GM23338 (cell line): ENCODE measurements at regions not wholly inside any gene's neighbourhood (a gene's known extent, or its start where the extent isn't known, plus 50 kb on each side); places are given as distances from the start of the nearest gene placed in this dataset.

Experiments used
- CREB1 ChIP-seq: fragments of 250-450 bp; sonication (Bioruptor Pico); IDR thresholded peaks from 2 replicates; pipeline ENCODE4 v1.5.0; 2020; ENCODE audit warnings: low read depth, mild to moderate bottlenecking, moderate library complexity
- EZH2 ChIP-seq: fragments of 200-600 bp; sonication (generic); IDR thresholded peaks from one replicate; pipeline ENCODE4 v1.8.0; 2017; ENCODE audit warnings: antibody characterized with exemption, mild to moderate bottlenecking, low read depth; ENCODE audit not compliant: unreplicated experiment
- EZH2phosphoT487 ChIP-seq: fragments of 200-600 bp; sonication (generic); IDR thresholded peaks from one replicate; pipeline ENCODE4 v1.8.1; 2018; ENCODE audit warnings: antibody characterized with exemption; ENCODE audit not compliant: unreplicated experiment
- JUNB ChIP-seq: IDR thresholded peaks from one replicate; pipeline ENCODE4 v1.6.1; 2016; ENCODE audit warnings: antibody characterized with exemption; ENCODE audit not compliant: unreplicated experiment
- POLR2AphosphoS5 ChIP-seq: IDR thresholded peaks from 2 replicates; pipeline ENCODE4 v1.6.1; 2016; ENCODE audit warnings: antibody characterized with exemption, low read depth
- ZNF331 ChIP-seq: fragments of 250-450 bp; sonication (Bioruptor Pico); IDR thresholded peaks from 2 replicates; pipeline ENCODE4 v1.5.0; 2020; ENCODE audit warnings: low read depth, mild to moderate bottlenecking, moderate library complexity
- TF ChIP-seq, protein P1 (sequence below), 2 experiments: fragments of 200-600 bp in 1 of 2; sonication (generic) in 1 of 2; conservative IDR thresholded peaks; 2 replicates each; pipeline versions ENCODE4 v1.5.1 to v1.6.1; 2016 to 2017; ENCODE audit warnings: antibody characterized with exemption in 2 of 2, low read depth in 2 of 2, mild to moderate bottlenecking in 2 of 2, moderate library complexity in 1 of 2
- TF ChIP-seq, protein P2 (sequence below): IDR thresholded peaks from one replicate; pipeline ENCODE4 v1.6.1; 2018; ENCODE audit warnings: antibody characterized with exemption; ENCODE audit not compliant: unreplicated experiment
- TF ChIP-seq, protein P3 (sequence below): IDR thresholded peaks from 2 replicates; pipeline ENCODE4 v1.6.1; 2016; ENCODE audit warnings: antibody characterized with exemption

DNA sequence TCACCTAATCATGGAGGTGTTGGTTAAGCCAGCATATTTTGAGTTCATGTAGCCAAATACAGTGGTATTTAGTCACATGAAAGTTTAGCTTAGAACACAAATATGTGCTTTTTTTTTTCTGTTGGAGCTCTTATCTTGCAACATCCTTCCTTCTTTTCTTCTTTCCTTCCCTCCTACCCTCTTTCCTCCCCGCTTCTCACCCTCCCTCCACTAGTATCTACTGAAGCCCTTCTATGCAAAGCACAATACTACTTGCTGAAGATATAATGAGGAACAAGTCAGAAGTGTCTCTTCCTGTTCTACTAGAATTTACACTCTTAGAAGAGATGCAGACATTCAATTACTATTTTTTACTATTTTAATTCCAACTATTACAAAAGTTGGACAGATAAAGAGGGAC lies 105.0 kb upstream of the ITGA4 start:
- TF ChIP-seq, protein P1, sequence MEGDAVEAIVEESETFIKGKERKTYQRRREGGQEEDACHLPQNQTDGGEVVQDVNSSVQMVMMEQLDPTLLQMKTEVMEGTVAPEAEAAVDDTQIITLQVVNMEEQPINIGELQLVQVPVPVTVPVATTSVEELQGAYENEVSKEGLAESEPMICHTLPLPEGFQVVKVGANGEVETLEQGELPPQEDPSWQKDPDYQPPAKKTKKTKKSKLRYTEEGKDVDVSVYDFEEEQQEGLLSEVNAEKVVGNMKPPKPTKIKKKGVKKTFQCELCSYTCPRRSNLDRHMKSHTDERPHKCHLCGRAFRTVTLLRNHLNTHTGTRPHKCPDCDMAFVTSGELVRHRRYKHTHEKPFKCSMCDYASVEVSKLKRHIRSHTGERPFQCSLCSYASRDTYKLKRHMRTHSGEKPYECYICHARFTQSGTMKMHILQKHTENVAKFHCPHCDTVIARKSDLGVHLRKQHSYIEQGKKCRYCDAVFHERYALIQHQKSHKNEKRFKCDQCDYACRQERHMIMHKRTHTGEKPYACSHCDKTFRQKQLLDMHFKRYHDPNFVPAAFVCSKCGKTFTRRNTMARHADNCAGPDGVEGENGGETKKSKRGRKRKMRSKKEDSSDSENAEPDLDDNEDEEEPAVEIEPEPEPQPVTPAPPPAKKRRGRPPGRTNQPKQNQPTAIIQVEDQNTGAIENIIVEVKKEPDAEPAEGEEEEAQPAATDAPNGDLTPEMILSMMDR (conservative IDR thresholded peaks at IDR 0.05; ENCODE audit: low read depth in 2 of 2), result no peak
- TF ChIP-seq POLR2AphosphoS5 (no peak), JUNB (no peak), EZH2 (no peak), EZH2phosphoT487 (no peak), CREB1 (CRISPR knock-in tag) (no peak), ZNF331 (CRISPR knock-in tag) (no peak)
- TF ChIP-seq, protein P2, sequence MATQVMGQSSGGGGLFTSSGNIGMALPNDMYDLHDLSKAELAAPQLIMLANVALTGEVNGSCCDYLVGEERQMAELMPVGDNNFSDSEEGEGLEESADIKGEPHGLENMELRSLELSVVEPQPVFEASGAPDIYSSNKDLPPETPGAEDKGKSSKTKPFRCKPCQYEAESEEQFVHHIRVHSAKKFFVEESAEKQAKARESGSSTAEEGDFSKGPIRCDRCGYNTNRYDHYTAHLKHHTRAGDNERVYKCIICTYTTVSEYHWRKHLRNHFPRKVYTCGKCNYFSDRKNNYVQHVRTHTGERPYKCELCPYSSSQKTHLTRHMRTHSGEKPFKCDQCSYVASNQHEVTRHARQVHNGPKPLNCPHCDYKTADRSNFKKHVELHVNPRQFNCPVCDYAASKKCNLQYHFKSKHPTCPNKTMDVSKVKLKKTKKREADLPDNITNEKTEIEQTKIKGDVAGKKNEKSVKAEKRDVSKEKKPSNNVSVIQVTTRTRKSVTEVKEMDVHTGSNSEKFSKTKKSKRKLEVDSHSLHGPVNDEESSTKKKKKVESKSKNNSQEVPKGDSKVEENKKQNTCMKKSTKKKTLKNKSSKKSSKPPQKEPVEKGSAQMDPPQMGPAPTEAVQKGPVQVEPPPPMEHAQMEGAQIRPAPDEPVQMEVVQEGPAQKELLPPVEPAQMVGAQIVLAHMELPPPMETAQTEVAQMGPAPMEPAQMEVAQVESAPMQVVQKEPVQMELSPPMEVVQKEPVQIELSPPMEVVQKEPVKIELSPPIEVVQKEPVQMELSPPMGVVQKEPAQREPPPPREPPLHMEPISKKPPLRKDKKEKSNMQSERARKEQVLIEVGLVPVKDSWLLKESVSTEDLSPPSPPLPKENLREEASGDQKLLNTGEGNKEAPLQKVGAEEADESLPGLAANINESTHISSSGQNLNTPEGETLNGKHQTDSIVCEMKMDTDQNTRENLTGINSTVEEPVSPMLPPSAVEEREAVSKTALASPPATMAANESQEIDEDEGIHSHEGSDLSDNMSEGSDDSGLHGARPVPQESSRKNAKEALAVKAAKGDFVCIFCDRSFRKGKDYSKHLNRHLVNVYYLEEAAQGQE, result no peak
- TF ChIP-seq, protein P3, sequence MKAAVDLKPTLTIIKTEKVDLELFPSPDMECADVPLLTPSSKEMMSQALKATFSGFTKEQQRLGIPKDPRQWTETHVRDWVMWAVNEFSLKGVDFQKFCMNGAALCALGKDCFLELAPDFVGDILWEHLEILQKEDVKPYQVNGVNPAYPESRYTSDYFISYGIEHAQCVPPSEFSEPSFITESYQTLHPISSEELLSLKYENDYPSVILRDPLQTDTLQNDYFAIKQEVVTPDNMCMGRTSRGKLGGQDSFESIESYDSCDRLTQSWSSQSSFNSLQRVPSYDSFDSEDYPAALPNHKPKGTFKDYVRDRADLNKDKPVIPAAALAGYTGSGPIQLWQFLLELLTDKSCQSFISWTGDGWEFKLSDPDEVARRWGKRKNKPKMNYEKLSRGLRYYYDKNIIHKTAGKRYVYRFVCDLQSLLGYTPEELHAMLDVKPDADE, result no peak
